BJ (cell line): ENCODE measurements at regions not wholly inside any gene's neighbourhood (a gene's known extent, or its start where the extent isn't known, plus 50 kb on each side); places are given as distances from the start of the nearest gene placed in this dataset.

ENCODE experiments used
- CTCF ChIA-PET: fragments of 350-600 bp; formaldehyde crosslinking; extraction: SDS; loops from one replicate; lab custom pipeline; 2021; ENCODE audit warnings: antibody characterized with exemption, inconsistent platforms; lab: Yijun Ruan, JAX
- POLR2A ChIA-PET: fragments of 300-600 bp; sonication (Branson Sonifier 250); formaldehyde crosslinking; extraction: SDS; loops from one replicate; lab custom pipeline; 2021; ENCODE audit warnings: antibody characterized with exemption; lab: Charles Lee
- DNase-seq: peaks from one replicate; pipeline ENCODE4 v3.0.0-alpha.2; 2011; ENCODE audit warnings: low read depth
- H3K27me3 ChIP-seq: 2 replicates; pipeline ENCODE4 v1.6.0; 2011; ENCODE audit warnings: low read length; ENCODE audit not compliant: control insufficient read depth, insufficient read depth
- H3K36me3 ChIP-seq: 2 replicates; pipeline ENCODE4 v1.5.1; 2011; ENCODE audit warnings: low read length; ENCODE audit not compliant: control insufficient read depth, insufficient read depth
- H3K4me3 ChIP-seq: 2 replicates; pipeline ENCODE4 v1.5.1; 2011; ENCODE audit warnings: low read depth, mild to moderate bottlenecking, control low read depth, low read length
- TF ChIP-seq, protein P1 (sequence below): IDR thresholded peaks from 2 replicates; pipeline ENCODE4 v1.5.1; 2011; ENCODE audit warnings: low read depth, mild to moderate bottlenecking, control low read depth, inconsistent platforms, low read length, moderate library complexity; ENCODE audit not compliant: insufficient read depth

DNA sequence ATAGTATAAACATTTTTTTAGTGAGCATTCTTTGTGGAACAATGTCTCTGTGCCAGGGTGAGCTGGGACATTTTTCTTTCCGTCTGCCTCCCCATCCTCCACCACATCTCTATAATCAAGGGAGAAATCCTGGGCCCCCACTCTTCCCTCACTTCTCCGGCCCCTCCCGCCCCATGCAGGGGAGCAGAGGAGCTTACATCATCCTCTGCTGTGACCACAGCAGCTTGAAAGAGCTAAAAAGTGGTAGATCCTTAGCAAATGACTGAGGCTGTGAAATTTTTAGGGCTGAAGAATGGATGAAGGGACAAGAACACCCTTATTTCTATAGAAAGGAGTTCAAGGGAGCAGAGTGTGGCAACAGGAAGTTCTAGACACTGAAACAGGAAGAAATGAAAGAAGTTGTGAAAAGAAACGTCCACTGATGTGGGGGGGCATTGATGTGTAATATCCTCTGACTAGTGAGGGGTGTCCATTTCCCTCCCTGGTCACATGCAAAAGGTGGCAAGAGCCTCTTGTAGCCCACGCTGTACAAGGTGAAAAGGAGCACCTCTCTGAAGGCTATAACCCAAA, 380.3 kb upstream of the JARID2 start:
- TF ChIP-seq, protein P1, sequence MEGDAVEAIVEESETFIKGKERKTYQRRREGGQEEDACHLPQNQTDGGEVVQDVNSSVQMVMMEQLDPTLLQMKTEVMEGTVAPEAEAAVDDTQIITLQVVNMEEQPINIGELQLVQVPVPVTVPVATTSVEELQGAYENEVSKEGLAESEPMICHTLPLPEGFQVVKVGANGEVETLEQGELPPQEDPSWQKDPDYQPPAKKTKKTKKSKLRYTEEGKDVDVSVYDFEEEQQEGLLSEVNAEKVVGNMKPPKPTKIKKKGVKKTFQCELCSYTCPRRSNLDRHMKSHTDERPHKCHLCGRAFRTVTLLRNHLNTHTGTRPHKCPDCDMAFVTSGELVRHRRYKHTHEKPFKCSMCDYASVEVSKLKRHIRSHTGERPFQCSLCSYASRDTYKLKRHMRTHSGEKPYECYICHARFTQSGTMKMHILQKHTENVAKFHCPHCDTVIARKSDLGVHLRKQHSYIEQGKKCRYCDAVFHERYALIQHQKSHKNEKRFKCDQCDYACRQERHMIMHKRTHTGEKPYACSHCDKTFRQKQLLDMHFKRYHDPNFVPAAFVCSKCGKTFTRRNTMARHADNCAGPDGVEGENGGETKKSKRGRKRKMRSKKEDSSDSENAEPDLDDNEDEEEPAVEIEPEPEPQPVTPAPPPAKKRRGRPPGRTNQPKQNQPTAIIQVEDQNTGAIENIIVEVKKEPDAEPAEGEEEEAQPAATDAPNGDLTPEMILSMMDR: no peak
- Histone ChIP-seq H3K4me3 (no peak overlapping the region), H3K36me3 (no peaks in the 10 kb centered on the region), H3K27me3 (no peaks in the 10 kb centered on the region)
- ChIA-PET CTCF (no interaction called here), POLR2A (no interaction called here)
- DNase-seq: no peak

DNA sequence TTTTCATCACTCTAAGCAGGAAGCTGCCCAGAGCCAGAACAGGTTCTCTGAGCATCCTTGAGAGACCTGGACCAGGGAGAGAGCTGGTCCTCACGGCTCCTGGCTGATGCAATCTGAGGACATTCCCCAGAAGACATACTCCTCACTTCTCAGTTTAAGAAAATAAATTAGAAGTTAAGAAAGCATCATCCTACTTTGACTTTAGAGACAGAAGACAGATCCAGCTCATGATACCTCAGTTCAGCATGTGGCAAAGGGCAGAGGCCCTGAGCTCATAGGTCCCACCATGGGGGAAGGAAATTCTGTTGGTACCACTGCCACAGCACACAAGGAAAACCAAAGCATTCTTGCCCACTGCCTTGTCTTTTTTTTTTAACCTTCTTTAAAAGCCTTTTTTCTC, 378.1 kb upstream of the JARID2 start:
- Histone ChIP-seq H3K27me3 (no peaks in the 10 kb centered on the region), H3K36me3 (no peaks in the 10 kb centered on the region), H3K4me3 (no peak overlapping the region)
- TF ChIP-seq, protein P1: no peak
- ChIA-PET POLR2A (no interaction called here), CTCF (interaction anchor here (1.6 kb wide), 1 partner anchor 9 kb away, joined by 7 read pairs; no protein-coding TSS in a partner anchor)
- no peak for DNase-seq

DNA sequence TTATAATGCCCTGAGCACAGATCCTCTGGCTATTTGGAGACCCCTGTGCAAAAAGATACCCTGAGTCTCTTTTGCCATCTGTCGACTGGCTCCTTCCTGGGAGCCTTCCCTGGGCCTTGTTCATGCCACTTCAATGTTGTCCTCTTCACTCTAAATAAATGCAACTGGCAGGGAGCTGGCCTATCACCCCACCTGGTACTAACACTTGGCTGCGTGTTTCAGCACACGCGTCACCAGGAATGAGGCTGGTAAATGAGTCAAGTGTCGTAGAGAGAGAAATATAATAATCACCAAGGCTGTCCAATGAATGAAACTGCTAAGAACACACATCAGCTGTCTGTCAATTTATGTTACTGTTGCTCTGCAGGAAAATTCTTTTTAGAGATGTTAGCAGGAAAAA, 374.6 kb upstream of the JARID2 start:
- TF ChIP-seq, protein P1: no peak
- CTCF ChIA-PET: no interaction called here

DNA sequence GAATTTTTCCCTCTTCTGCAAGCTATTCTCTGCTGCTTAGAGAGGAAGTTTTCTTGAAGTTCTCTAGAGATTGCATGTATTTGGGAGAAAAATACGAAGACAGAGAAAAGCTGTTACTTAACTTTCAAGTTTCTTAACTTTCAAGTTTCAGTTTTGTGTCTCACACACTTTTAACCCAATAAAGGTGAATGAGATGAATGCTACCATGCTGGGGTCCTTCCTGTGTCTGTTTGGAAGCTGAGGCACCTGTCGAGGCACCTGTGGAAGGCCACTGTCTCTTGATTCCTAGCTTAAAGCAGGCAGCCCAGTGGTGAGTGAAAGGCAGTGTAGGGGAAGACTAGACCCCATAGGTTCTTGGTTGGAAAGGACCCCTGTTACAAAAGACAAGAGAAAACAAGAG, 372.8 kb upstream of the JARID2 start:
- TF ChIP-seq, protein P1: no peak
- Histone ChIP-seq H3K4me3 (no peak overlapping the region), H3K36me3 (no peaks in the 10 kb centered on the region), H3K27me3 (no peaks in the 10 kb centered on the region)
- ChIA-PET POLR2A (no interaction called here), CTCF (no interaction called here)
- no peak for DNase-seq

More for the DNA sequence above, 374.6 kb upstream of the JARID2 start:
- no peaks in the 10 kb centered on the region for H3K36me3 ChIP-seq
- DNase-seq: no peak
- no peaks in the 10 kb centered on the region for H3K27me3 ChIP-seq
- no peak overlapping the region for H3K4me3 ChIP-seq
- POLR2A ChIA-PET: no interaction called here

DNA sequence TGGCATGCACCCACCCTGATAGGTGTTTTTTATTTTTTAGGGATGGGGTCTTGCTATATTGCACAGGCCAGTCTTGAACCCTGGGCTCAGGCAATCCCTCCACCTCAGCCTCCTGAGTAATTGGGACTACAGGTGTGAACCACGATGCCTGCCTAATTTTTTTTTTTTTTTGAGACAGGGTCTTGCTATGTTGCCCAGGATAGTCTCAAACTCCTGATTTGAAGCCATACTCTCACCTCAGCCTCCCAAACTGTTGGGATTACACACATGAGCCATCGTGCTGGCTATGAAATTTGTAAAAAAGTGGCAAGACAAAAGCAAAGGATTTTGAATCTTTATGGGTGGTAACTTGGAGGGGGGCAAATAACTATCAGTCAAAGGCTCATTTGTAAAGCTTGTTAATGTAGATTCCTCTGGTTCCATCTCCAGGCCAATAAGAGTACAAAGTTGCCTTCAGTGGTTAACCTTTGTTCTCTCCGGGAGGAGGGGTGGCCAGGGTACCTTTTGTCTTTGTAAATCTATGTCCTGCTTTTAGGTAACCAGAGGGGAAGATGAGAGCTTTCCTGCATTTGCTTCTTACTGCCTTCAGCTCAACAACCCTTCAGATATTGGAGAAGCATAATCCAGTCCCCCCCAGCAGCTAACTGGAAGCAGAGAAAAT, 372.0 kb upstream of the JARID2 start:
- CTCF ChIA-PET: interaction anchor here (0.7 kb wide), 2 partner anchors 13 to 563 kb away, joined by 3 read pairs; no protein-coding TSS in a partner anchor
- H3K36me3 ChIP-seq: no peaks in the 10 kb centered on the region
- DNase-seq: no peak
- H3K4me3 ChIP-seq: no peak overlapping the region
- POLR2A ChIA-PET: no interaction called here
- TF ChIP-seq, protein P1: no peak
- H3K27me3 ChIP-seq: no peaks in the 10 kb centered on the region
